ENCODE measurements at regions not wholly inside any gene's neighbourhood (a gene's known extent, or its start where the extent isn't known, plus 50 kb on each side); places are given as distances from the start of the nearest gene placed in this dataset.

- TF ChIP-seq CTCF (IDR thresholded peaks at IDR 0.05) (no peak), POLR2A (IDR thresholded peaks at IDR 0.05) (no peak)
- 64 to 69% methylated on average over 2 of the region's 2 CpGs for WGBS, 2 donors
- no peak overlapping the region for H3K4me3 ChIP-seq (ENCODE audit: low read depth, poor library complexity, severe bottlenecking)
- intact Hi-C loops (cut with DNase I; ENCODE audit: low total_unique reads) = no loop called here
- DNase-seq (ENCODE audit: low spot score in 2 of 2) = no peak
Measured at GRCh38 chr7:112996331-112996871, 90.2 kb downstream of the GPR85 start.

- 55 to 63% methylated on average over 3 of the region's 3 CpGs for WGBS, 2 donors
- DNase-seq (ENCODE audit: low spot score in 2 of 2) = no peak
- intact Hi-C loops (cut with DNase I; ENCODE audit: low total_unique reads) = no loop called here
- TF ChIP-seq POLR2A (IDR thresholded peaks at IDR 0.05) (no peak), CTCF (IDR thresholded peaks at IDR 0.05) (no peak)
- H3K4me3 ChIP-seq (ENCODE audit: low read depth, poor library complexity, severe bottlenecking) = no peak overlapping the region
Measured at GRCh38 chr7:112995059-112995824, 91.4 kb downstream of the GPR85 start.

- 87 to 93% methylated on average over 3 of the region's 3 CpGs for WGBS, 2 donors
- intact Hi-C loops (cut with DNase I; ENCODE audit: low total_unique reads) = no loop called here
- TF ChIP-seq POLR2A (IDR thresholded peaks at IDR 0.05) (no peak), CTCF (IDR thresholded peaks at IDR 0.05) (no peak)
- H3K4me3 ChIP-seq (ENCODE audit: low read depth, poor library complexity, severe bottlenecking) = no peak overlapping the region
- no peak for DNase-seq (ENCODE audit: low spot score in 2 of 2)
Measured at GRCh38 chr7:112994656-112995055, 92.0 kb downstream of the GPR85 start.

GRCh38 chr7:112990624-112991023 is 96.0 kb downstream of the GPR85 start:
- intact Hi-C loops (cut with DNase I; ENCODE audit: low total_unique reads) = loop anchor here (2.0 kb wide), 1 partner anchor 26 kb away; no protein-coding TSS in a partner anchor
- no peak overlapping the region for H3K4me3 ChIP-seq (ENCODE audit: low read depth, poor library complexity, severe bottlenecking)
- no peak for DNase-seq (ENCODE audit: low spot score in 2 of 2)
- TF ChIP-seq POLR2A (IDR thresholded peaks at IDR 0.05) = no peak
- TF ChIP-seq CTCF (IDR thresholded peaks at IDR 0.05) = no peak
- WGBS, 2 donors = 60 to 69% methylated on average over 2 of the region's 2 CpGs

- no peak overlapping the region for H3K4me3 ChIP-seq (ENCODE audit: low read depth, poor library complexity, severe bottlenecking)
- intact Hi-C loops (cut with DNase I; ENCODE audit: low total_unique reads) = no loop called here
- DNase-seq (ENCODE audit: low spot score in 2 of 2) = no peak
- TF ChIP-seq CTCF (IDR thresholded peaks at IDR 0.05) (no peak), POLR2A (IDR thresholded peaks at IDR 0.05) (no peak)
Measured at GRCh38 chr7:112989531-112989930, 97.1 kb downstream of the GPR85 start.
